Colonic mucosa (tissue), 4 donors: ENCODE measurements at regions not wholly inside any gene's neighbourhood (a gene's known extent, or its start where the extent isn't known, plus 50 kb on each side); places are given as distances from the start of the nearest gene placed in this dataset.

Source experiments
- DNase-seq: peaks from one replicate; pipeline ENCODE4 v3.0.0-alpha.2; 2020
- H3K27ac ChIP-seq: fragments of 200-600 bp; one replicate; pipeline ENCODE4 v1.8.0; 2021
- H3K27me3 ChIP-seq: fragments of 200-600 bp; one replicate; pipeline ENCODE4 v1.8.0; 2021
- H3K36me3 ChIP-seq: fragments of 200-600 bp; one replicate; pipeline ENCODE4 v1.8.0; 2021
- H3K4me1 ChIP-seq: fragments of 200-600 bp; one replicate; pipeline ENCODE4 v1.8.0; 2021; ENCODE audit warnings: mild to moderate bottlenecking
- H3K4me3 ChIP-seq: fragments of 200-600 bp; one replicate; pipeline ENCODE4 v1.8.0; 2021
- H3K9ac ChIP-seq, 2 donors: one replicate each; pipeline ENCODE4 v1.7.0; 2013; ENCODE audit warnings: control low read depth in 2 of 2, low read depth in 2 of 2, low read length in 2 of 2
- H3K9me3 ChIP-seq: fragments of 200-600 bp; one replicate; pipeline ENCODE4 v1.8.0; 2021
- CTCF ChIP-seq: fragments of 200-600 bp; IDR thresholded peaks from one replicate; pipeline ENCODE4 v1.8.0; 2022; ENCODE audit warnings: antibody characterized with exemption, mild to moderate bottlenecking
- intact Hi-C: fragments of 100-400 bp; cut with DNase I; formaldehyde crosslinking; loops from one replicate; pipeline ENCODE4 v1.14.1; 2022
- donor health status: healthy.
- donor health status: DM: no; HTN: no; CAD: no.
- donor health status: DM: no; HTN: no; CAD: no.

- no peak overlapping the region for H3K4me3 ChIP-seq
Measured at GRCh38 chr1:4118746-4119515, 218.9 kb upstream of the C1orf174 start.

GRCh38 chr1:4119516-4120220, 219.6 kb upstream of the C1orf174 start:
- intact Hi-C loops: no loop called here
- no peaks in the 10 kb centered on the region for H3K27me3 ChIP-seq
- TF ChIP-seq CTCF: no peak
- H3K4me1 ChIP-seq: no peaks in the 10 kb centered on the region
- H3K9me3 ChIP-seq: no peaks in the 10 kb centered on the region
- H3K4me3 ChIP-seq: no peak overlapping the region
- H3K36me3 ChIP-seq: no peaks in the 10 kb centered on the region
- no peak overlapping the region for H3K27ac ChIP-seq
- DNase-seq: no peak
- no peak overlapping the region for H3K9ac ChIP-seq

More at GRCh38 chr1:4118746-4119515, 218.9 kb upstream of the C1orf174 start:
- Histone ChIP-seq H3K36me3 (no peaks in the 10 kb centered on the region), H3K9ac (no peak overlapping the region), H3K4me1 (no peaks in the 10 kb centered on the region), H3K9me3 (no peaks in the 10 kb centered on the region), H3K27me3 (no peaks in the 10 kb centered on the region), H3K27ac (no peak overlapping the region)
- no peak for TF ChIP-seq CTCF
- DNase-seq: no peak
- intact Hi-C loops: no loop called here

- no peak for TF ChIP-seq CTCF
- Histone ChIP-seq H3K4me1 (no peaks in the 10 kb centered on the region), H3K36me3 (no peaks in the 10 kb centered on the region), H3K9ac (no peak overlapping the region), H3K27me3 (no peaks in the 10 kb centered on the region), H3K4me3 (no peak overlapping the region), H3K9me3 (no peaks in the 10 kb centered on the region), H3K27ac (no peak overlapping the region)
- DNase-seq: no peak
- intact Hi-C loops: no loop called here
Measured at GRCh38 chr1:4120557-4121292, 220.7 kb upstream of the C1orf174 start.

GRCh38 chr1:4121293-4121684, 221.2 kb upstream of the C1orf174 start:
- H3K4me1 ChIP-seq: no peaks in the 10 kb centered on the region
- H3K36me3 ChIP-seq: no peaks in the 10 kb centered on the region
- no peak overlapping the region for H3K27ac ChIP-seq
- no peak for TF ChIP-seq CTCF
- H3K4me3 ChIP-seq: no peak overlapping the region
- H3K9ac ChIP-seq: no peak overlapping the region
- no peak for DNase-seq
- no peaks in the 10 kb centered on the region for H3K27me3 ChIP-seq
- intact Hi-C loops: no loop called here
- no peaks in the 10 kb centered on the region for H3K9me3 ChIP-seq

DNA sequence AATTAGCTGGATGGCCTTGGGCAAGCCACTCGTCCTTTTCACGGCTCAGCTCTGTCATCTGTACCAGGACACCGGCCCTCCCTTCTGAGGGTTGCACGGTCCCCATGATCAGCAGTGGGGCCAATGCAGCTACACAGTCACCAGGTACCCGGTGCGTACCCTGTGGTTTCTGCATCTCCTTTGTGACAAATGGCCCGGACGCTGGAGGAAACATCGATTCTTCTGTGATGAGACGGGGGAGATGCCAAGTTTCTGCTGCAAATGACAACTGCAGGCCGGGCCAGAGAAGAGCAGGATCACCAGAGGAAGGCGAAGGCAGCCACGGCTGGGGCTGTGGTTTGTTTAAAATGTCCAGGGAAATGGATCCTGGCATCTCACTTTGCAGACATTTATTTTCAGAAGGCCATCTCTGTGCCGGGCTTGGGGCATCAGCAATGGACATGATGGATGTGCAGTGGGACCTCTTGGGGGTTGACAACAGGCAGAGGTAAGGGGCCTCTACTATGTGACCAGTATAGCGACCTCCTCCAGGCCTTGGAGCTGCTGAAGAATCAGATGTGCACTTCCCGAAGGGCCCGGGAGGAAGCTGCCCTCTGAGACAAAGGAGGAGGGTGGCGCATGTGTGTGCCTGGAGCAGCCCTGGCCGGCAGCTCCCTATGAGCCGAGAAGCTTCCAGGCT, 221.9 kb upstream of the C1orf174 start:
- intact Hi-C loops: no loop called here
- Histone ChIP-seq H3K27ac (no peak overlapping the region), H3K4me3 (no peak overlapping the region), H3K9me3 (no peaks in the 10 kb centered on the region), H3K27me3 (no peaks in the 10 kb centered on the region), H3K9ac (no peak overlapping the region), H3K4me1 (no peaks in the 10 kb centered on the region), H3K36me3 (no peaks in the 10 kb centered on the region)
- DNase-seq: no peak
- no peak for TF ChIP-seq CTCF
